HG03342 (cell line): ENCODE measurements at regions not wholly inside any gene's neighbourhood (a gene's known extent, or its start where the extent isn't known, plus 50 kb on each side); places are given as distances from the start of the nearest gene placed in this dataset.

Source experiments
- ATAC-seq: cut with Tn5 transposase; IDR thresholded peaks from one replicate; pipeline ENCODE4 v1.9.1; 2021; ENCODE audit warnings: mild to moderate bottlenecking, moderate library complexity; ENCODE audit not compliant: unreplicated experiment

DNA sequence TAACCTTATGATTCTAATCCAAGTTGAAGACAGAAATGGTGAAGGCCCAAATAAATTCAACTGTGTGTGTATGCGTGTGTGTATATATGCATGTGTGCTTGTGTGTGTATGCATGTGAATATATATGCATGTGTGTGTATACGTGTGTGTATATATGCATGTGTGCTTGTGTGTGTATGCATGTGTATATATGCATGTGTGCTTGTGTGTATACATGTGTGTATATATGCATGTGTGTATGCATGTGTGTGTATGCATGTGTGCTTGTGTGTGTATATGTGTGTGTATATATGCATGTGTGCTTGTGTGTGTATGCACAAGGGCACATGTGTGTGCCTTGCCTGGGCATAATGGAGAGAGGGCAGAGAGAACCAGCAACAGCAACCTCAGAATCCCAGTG is 184.7 kb upstream of the PLPP4 start:
- ATAC-seq, result no peak

DNA sequence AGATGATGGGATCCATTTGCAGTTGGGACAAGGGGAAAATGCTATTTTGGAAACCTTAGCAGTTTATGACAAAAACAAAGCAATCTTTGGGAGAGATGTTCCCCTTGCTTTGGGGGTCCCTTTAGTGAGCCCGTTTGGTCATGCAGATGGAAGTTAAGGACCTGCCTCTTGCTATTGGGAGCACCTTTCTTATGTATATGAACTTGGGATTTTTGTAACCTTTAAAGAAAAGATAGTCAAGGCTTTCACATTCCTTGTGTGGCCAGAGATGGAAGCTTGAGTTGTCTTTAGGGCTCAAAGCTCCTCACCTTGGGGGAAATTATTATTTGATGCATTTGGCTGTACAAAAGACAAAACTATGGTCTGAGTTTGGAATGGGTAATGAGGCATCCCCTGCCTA is 179.0 kb upstream of the PLPP4 start:
- ATAC-seq, result no peak

DNA sequence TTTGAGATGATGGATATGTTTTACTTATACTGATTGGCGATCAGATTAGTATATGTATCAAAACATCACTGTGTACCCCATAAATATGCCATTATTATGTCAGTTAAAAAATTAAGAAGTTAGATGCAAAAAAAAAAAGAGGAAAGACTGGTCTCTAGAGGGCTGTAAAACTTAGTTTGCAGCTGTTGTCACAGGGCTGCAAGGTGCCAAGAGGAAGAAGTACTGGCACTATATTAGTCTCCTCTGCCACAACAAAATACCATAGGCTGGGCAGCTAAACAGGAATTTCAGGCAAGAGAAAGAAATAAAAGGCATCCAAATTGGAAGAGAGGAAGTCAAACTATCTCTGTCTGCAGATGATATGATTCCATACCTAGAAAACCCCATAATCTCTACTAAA is 177.8 kb upstream of the PLPP4 start:
- no peak for ATAC-seq

DNA sequence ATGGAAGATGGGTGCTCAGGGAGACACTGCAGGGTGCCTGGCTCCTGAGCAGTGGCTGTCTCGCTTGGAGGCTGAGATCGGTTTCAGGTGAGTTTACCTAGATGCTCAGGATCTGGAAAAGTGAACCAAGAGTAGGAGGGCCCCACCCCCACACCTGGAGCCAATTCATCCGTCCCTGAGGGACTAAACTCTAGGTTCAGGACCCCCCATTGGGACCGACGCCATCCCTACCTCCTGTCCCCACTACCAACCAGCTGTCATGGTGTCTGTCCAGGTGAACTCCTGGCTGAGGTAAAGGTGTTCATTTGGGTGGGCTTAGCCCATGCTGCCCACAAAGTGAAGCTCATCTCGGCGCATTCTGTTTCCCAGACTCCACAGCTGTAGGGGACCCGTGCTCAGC is 174.6 kb upstream of the PLPP4 start:
- ATAC-seq, result no peak

DNA sequence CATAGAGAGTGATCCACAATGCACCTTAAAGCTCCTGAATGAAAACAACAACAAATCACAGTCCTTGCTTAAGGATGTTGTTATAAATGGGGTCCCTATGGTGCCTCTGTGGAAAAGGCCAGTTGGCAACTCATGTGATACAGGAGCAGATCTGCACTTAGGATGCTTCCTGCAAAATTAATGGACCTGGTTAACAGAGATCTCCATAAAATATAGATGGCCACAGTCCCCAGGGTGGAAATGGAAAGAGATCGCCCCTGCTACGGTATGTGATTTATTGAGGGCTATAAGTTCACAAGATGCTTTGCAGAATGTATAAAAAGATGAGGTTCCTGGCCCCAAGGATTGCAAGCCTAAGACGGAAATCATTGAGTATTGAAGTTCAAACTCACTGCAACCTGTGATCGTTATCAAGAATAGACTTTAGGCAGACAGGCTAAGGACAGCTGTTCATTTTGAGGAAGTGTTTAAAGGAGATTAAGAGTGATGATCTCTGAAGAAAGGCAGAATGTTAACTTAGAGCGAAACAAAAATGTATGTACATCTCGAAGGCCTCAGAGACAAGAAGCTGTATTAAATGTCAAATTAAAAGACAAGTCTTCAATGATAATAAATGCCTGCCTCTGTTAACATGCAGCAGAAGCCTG is 174.1 kb upstream of the PLPP4 start:
- ATAC-seq, result no peak

DNA sequence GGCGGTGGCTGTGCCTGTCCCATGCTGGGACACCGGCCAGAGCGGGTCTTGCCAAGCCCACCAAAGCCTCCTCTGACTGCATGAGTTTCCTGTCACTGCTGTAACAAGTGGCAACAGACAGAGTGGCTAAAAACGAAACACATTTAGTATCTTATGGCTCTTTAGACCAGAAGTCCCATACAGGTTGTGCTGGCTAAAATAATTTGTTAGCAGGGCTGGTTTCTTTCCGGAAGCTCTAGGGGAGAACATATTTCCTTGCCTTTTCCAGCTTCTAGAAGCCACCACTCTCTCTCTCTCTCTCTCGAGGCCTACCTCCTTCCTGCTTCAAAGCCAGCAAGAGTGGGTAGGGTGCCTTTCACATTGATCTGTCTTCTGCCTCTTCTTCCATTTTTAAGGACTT is 171.6 kb upstream of the PLPP4 start:
- no peak for ATAC-seq

DNA sequence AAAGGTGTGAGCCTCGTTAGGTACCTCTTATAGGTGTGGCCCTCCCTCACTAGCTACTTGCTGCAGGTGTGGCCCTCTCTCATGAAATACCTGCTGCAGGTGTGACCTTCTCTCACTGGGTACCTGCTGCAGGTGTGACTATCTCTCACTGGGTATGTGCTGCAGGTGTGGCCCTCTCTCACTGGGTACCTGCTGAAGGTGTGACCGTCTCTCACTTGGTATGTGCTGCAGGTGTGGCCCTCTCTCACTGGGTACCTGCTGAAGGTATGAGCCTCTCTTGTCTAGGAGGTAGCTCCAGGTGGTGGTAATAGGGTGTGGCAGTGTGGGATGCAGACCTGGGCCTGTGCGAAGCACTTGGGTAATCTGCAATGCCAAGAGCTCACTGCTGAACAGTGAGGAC is 170.7 kb upstream of the PLPP4 start:
- ATAC-seq, result no peak

DNA sequence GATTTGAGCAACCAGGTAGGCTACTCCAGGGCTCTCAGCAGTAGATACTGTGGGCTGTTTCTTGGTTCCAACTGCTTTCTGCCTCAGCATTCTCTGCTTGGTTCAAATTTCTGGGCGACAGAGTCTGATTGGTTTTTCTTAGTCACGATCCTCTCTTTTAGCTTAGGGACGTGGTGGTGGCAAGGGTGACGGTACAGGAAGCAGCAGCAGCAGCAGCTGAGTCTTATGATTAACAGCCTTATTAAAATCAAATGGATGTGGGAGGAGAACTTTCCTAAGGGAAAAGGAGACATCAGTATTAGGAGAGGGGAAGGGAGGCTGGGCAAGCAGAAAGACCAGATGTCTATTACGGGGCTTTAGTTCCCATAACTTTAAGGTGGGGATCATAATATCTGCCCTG is 156.5 kb upstream of the PLPP4 start:
- ATAC-seq, result no peak

DNA sequence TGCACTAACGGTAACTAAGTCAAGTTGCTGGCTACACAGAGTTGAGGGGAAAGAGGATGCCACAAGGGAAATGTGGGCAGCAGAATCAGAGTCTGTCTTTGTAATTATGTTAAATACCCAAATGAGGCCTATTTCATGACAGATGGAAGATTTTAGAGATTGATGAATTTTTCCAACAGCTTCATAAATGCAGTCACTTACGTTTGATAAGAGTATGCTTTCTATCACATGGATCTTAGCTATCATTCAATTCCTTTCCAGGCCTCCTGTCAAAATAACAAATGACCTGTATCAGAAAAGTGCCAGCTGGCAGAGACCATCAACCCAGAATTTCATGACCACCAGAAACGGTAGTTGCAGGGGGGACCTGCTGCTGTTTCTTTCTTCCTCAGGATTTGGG is 148.4 kb upstream of the PLPP4 start:
- ATAC-seq, result no peak

DNA sequence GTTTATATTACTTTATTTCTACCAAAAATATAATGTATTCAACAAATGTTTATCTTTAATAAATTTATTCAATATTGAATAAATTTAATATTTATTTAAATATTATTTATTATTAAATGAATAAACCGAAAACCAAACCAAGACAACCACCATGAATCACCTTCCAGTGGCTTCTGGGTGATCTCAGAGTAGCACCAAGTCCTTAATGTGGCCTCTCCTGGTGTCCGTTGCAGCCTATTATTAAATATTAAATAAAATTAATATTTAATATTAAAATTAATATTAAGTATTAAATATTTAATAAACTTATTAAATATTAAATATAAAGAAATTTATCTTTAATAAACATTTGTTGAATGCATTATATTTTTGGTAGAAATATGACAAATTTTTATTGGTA is 143.3 kb upstream of the PLPP4 start:
- ATAC-seq, result no peak

DNA sequence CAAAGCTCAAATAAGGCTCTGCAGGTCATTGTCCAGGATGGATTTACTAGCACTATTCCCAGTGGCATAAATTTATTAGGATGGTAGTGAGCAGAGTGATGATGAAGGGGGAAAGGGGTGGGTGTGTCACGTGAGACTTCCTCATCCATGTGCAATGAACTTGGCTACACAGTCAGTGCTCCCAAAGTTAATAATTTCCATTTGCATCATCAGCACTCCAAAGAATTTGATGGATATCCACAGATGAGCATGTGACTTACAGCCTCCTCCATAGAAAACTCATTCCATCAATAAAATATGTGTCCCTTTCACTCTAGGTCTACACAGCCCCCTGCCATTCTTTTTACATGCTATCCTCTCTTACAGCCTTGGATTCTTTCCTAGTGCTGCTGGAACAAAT is 142.6 kb upstream of the PLPP4 start:
- no peak for ATAC-seq

DNA sequence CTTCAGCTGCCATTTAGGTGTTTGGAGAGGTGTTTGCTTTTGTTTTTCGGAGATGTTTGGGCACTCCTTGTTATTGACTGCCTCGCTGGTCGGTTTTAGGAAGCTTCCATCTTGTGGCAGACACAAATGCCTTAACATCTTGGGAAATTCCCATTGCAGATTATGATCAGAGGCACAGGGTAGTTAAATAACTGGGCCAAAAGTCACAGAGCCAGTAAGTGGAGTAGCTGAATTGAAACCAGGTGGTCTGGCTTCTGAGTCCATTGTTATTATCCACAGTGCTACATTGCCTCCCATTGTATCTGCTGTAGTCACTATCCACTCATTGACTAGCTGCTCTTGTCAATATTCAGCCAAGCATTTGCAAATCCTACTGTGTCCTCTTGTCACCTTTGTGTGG is 138.2 kb upstream of the PLPP4 start:
- no peak for ATAC-seq

DNA sequence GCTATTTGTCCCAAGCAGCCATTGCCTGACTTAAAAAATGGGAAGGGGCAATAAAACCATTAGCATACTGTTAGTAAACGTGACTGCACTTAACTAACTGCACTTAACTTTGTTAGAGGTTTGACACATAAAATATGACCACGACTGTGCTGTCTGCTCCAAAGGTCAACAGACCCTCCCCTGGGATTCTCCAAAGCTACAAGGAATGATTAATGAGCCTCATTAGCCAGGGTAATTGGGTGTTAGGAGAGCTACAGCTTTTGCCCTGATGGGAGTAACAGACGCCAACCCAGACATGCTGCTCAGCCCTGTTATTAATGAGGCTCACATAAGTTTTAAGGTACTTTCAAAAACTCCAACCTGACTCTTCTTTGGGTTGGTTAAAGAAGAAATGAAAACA is 129.4 kb upstream of the PLPP4 start:
- no peak for ATAC-seq

DNA sequence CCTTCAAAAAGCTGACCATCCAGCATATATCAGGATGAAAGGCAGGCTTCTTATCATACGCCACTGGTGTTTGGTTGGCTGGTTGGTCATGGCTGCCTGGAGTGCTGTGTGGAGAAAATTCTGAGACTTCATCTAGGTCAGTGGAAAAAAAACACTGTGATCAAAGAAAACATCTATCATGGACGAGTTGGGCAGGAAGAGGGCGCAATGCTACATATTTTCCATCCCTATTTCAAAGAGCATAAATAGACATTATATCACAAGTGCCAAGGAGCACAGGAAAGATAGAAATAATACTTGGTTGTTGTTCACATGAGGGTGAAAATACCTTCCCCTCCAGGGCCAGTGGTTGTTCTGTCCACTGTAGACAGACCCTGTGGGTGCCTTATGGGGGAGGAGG is 128.4 kb upstream of the PLPP4 start:
- no peak for ATAC-seq

DNA sequence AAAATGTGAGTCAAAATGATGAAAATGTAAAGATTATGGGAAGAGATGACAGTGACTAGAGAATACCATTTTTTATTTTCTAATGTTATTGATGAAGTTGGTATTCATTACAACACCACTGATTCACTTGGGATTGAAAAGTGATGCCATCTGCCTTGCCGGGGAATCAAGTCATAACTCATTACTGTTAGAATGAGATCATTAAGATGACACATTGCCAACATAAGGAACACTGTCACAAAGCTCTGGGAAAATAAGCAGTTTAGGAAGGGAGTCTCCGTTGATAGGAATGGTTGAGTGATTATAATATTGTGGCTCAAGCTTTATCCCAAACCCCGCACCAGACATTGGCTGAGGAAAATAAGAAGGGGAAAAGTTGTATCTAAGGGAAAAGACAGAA is 121.5 kb upstream of the PLPP4 start:
- no peak for ATAC-seq

DNA sequence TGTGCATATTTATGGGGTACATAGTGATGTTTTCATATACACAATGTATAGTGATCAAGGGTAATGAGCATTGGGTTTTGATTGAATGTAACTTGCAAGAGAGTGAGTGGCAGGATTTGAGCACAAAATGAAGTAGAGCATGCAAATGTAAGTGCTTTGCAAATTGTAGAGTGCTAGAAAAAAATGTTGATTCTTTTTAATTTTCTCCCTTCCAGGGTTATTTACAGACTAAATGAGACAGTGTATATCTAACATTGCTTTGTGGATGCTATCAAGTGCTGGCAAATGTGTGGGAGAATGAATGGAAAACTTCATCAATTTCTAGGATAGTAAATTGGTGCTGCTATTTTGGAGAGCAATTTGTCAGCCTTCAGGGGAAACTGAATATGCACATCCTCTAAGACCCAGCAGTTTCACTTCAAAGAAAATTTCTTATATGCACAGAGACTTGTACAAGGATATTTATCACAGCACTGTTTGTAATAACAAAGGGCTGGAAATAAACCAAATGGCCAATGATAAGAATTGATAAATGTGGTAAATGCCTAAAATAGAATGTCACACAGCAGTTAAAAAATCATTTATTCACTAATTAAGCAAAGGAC is 120.6 kb upstream of the PLPP4 start:
- no peak for ATAC-seq

DNA sequence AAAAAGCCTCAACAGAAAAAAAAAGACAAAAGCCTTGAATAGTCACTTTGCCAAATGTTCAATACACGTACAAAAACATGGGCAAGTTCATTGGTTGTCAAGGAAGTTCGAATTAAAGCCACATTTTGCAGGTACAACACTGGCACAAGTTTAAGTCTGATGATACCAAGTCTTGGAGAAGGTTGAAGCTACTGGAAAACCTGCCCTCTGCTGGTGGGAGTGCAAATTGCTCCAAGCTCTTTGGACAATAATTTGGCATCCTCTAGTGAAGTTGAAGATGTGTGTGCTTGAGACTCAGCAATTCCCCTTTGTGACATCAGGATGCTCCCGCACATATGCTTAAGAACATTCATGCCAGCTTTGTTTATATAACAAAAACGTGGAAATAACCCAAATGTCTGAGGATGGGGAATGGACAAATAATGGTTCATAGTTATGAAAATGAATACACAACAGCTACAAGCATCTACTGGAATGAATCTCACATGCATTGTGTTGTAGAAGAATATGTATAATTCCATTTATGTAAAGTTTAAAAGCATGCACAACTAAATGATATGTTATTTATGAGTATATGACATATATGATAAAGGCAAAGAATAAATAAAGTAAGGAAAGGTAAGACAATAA is 120.0 kb upstream of the PLPP4 start:
- no peak for ATAC-seq

DNA sequence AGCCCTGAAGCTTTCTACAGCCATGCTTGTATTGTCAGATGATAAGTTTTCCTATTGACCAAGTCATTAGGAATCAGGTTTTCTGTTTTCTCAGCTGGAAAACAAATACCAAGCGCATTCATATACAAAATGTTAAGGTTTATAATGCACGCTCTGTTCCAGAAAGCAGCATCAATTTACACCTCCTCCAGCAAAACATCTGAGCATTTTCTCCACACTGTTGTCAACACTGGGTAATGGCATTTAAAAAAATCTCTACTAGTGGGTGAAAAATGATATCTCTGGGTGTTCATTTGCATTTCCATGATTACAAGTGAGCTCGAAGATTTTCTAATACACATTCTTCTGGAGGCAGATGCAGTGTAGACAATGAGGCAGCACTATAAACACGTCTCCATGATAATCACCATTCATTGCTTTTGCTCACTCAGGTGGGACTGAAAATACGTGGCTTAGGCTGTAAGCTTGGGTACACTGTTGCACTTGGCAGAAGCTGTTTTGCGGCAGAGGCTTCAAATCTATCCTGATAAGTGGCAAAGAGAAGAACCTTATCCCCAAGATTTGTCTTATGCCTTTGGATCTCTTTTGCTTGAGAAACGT is 114.8 kb upstream of the PLPP4 start:
- ATAC-seq, result no peak

DNA sequence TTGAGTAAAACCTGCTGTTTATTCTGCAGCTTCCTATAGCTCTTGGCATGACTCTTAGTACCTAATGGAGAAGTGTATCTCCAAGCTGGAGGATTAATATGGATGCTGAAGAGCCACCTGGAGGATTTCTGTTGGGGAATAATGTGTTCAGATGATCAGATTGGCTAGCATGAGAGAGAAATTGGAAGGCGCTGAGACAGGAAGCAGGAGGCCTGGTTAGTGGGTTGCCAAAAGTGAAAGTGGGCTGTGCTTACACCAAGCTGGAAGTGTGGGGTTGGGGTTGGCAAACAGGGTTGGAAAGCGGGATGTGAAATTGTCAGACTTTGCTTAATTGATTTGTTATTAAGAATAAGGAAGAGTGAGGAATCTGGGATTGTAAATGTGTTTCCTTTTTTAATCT is 111.8 kb upstream of the PLPP4 start:
- no peak for ATAC-seq

DNA sequence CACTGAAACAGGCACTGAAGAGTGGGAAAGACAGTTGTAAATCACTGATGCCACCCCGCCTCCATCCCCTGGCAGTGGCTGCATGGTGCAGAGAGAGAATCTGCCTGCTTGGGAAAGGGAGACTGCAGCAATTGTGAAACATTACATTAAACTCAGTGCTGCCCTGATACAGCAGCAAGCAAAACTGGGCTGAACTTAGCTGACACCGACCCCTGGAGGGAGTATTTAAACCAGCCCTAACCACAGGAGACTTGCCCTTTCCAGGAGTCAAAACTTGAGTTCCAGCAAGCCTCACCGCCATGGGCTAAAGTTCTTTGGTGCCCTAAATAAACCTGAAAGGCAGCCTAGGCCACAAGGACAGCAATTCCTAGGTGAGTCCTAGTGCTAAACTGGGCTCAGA is 109.4 kb upstream of the PLPP4 start:
- ATAC-seq, result no peak

DNA sequence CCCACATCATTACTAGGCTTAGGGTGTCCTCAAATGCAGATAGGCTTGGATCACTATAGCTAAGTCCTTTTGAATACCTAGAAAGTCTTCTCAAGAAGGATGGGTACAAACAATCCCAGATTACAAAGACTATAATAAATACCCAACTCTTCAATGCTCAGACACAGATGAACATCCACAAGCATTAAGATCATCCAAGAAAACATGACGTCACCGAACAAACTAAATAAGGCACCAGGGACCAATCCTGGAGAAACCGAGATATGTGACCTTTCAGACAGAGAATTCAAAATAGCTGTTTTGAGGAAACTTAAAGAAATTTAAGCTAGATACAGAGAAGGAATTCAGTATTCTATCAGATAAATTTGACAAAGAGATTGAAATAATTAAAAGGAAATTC is 108.0 kb upstream of the PLPP4 start:
- no peak for ATAC-seq

DNA sequence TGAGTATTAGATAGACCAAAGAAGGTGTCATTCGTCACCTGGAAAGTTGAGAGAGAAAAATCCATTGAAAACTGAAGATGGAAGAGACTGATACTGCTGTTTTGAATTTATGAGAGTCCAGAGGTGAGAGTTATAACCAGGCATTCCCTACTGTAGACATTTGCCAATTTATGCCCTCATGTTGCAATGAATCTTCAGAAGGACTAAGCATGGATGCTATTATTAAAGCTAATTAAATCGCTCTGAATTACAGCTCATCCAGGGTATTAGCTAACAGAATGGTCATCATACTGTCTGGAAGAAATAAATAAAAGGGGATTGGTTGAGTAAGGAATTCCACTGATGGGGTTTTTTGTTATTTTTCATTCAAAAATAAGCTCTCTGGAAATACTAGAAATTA is 101.6 kb upstream of the PLPP4 start:
- ATAC-seq, result no peak
